H9 (cell line): ENCODE measurements at regions not wholly inside any gene's neighbourhood (a gene's known extent, or its start where the extent isn't known, plus 50 kb on each side); places are given as distances from the start of the nearest gene placed in this dataset.

Source experiments
- DNase-seq: peaks from one replicate; pipeline ENCODE4 v3.0.0-alpha.2; 2017
- H2AFZ ChIP-seq: one replicate; pipeline ENCODE4 v1.6.1; 2013; ENCODE audit warnings: mild to moderate bottlenecking, low read length, control low read depth, moderate library complexity
- H2AK5ac ChIP-seq: 2 replicates; pipeline ENCODE4 v1.6.1; 2013; ENCODE audit warnings: low read length, control low read depth, mixed read lengths; ENCODE audit not compliant: insufficient read length
- H2BK120ac ChIP-seq: one replicate; pipeline ENCODE4 v1.6.1; 2013; ENCODE audit warnings: low read depth, mild to moderate bottlenecking, low read length, control low read depth, inconsistent platforms; ENCODE audit not compliant: poor library complexity, severe bottlenecking
- H2BK12ac ChIP-seq: 2 replicates; pipeline ENCODE4 v1.6.1; 2013; ENCODE audit warnings: low read length, control low read depth, mixed read lengths, low read depth; ENCODE audit not compliant: insufficient read length
- H2BK15ac ChIP-seq: 2 replicates; pipeline ENCODE4 v1.6.1; 2013; ENCODE audit warnings: low read depth, low read length, control low read depth
- H2BK20ac ChIP-seq: one replicate; pipeline ENCODE4 v1.6.1; 2013; ENCODE audit warnings: low read depth, mild to moderate bottlenecking, low read length, control low read depth, inconsistent platforms; ENCODE audit not compliant: poor library complexity, severe bottlenecking
- H2BK5ac ChIP-seq: 2 replicates; pipeline ENCODE4 v1.6.1; 2013; ENCODE audit warnings: low read length, control low read depth, mixed read lengths; ENCODE audit not compliant: insufficient read length
- H3K14ac ChIP-seq: 2 replicates; pipeline ENCODE4 v1.6.1; 2013; ENCODE audit warnings: low read length, control low read depth; ENCODE audit not compliant: insufficient read depth
- H3K18ac ChIP-seq: 2 replicates; pipeline ENCODE4 v1.6.1; 2013; ENCODE audit warnings: low read depth, mild to moderate bottlenecking, mixed read lengths, low read length, control low read depth; ENCODE audit not compliant: insufficient read length
- H3K23ac ChIP-seq: 2 replicates; pipeline ENCODE4 v1.6.1; 2013; ENCODE audit warnings: low read length, control low read depth, mixed read lengths, low read depth; ENCODE audit not compliant: insufficient read length
- H3K23me2 ChIP-seq: 2 replicates; pipeline ENCODE4 v1.6.1; 2013; ENCODE audit warnings: low read depth, mild to moderate bottlenecking, mixed read lengths, low read length, control low read depth; ENCODE audit not compliant: insufficient read length, poor library complexity, severe bottlenecking
- H3K27ac ChIP-seq: 2 replicates; pipeline ENCODE4 v1.5.1; 2013; ENCODE audit warnings: low read length, control low read depth, mixed read lengths, low read depth; ENCODE audit not compliant: insufficient read length
- H3K27me3 ChIP-seq: 2 replicates; pipeline ENCODE4 v1.6.1; 2013; ENCODE audit warnings: low read length, control low read depth, inconsistent platforms; ENCODE audit not compliant: insufficient read depth
- H3K4ac ChIP-seq: 2 replicates; pipeline ENCODE4 v1.6.1; 2013; ENCODE audit warnings: low read depth, mild to moderate bottlenecking, control low read depth, inconsistent platforms, low read length, moderate library complexity
- H3K4me1 ChIP-seq: 2 replicates; pipeline ENCODE4 v1.6.1; 2013; ENCODE audit warnings: low read length, control low read depth, inconsistent platforms; ENCODE audit not compliant: insufficient read depth
- H3K4me2 ChIP-seq: 2 replicates; pipeline ENCODE4 v1.6.1; 2013; ENCODE audit warnings: low read length, control low read depth, mixed read lengths; ENCODE audit not compliant: insufficient read length, insufficient read depth
- H3K56ac ChIP-seq: 2 replicates; pipeline ENCODE4 v1.6.1; 2013; ENCODE audit warnings: low read depth, mild to moderate bottlenecking, mixed read lengths, low read length, control low read depth; ENCODE audit not compliant: insufficient read length
- H3K79me1 ChIP-seq: 2 replicates; pipeline ENCODE4 v1.6.1; 2013; ENCODE audit warnings: low read depth, mild to moderate bottlenecking, moderate library complexity, low read length, control low read depth, inconsistent platforms; ENCODE audit not compliant: insufficient read depth, poor library complexity, severe bottlenecking
- H3K79me2 ChIP-seq: 2 replicates; pipeline ENCODE4 v1.6.1; 2013; ENCODE audit warnings: low read length, control low read depth, inconsistent platforms; ENCODE audit not compliant: insufficient read depth
- H3K9ac ChIP-seq: 2 replicates; pipeline ENCODE4 v1.6.1; 2013; ENCODE audit warnings: low read length, control low read depth, mixed read lengths; ENCODE audit not compliant: insufficient read length; ENCODE audit errors: extremely low read depth
- H3K9me3 ChIP-seq: one replicate; pipeline ENCODE4 v1.6.1; 2013; ENCODE audit warnings: low read depth, low read length, inconsistent platforms; ENCODE audit not compliant: control insufficient read depth
- H3T11ph ChIP-seq: one replicate; pipeline ENCODE4 v1.6.1; 2013; ENCODE audit warnings: mild to moderate bottlenecking, low read length, control low read depth, inconsistent platforms
- H4K20me1 ChIP-seq: one replicate; pipeline ENCODE4 v1.6.1; 2013; ENCODE audit not compliant: control insufficient read depth, insufficient read length, insufficient read depth
- H4K5ac ChIP-seq: 2 replicates; pipeline ENCODE4 v1.6.1; 2013; ENCODE audit warnings: low read depth, mild to moderate bottlenecking, mixed read lengths, low read length, control low read depth; ENCODE audit not compliant: insufficient read length
- H4K8ac ChIP-seq: replicated peaks from 2 replicates; pipeline ENCODE4 v1.6.1; 2013; ENCODE audit warnings: low read length, control low read depth, mixed read lengths, low read depth; ENCODE audit not compliant: insufficient read length
- H4K91ac ChIP-seq: 2 replicates; pipeline ENCODE4 v1.6.1; 2013; ENCODE audit warnings: low read depth, mild to moderate bottlenecking, moderate library complexity, mixed read lengths, low read length, control low read depth; ENCODE audit not compliant: insufficient read length
- H3K27ac Mint-ChIP-seq, 3 experiments: 2 replicates in 2 of 3; 3 replicates in 1 of 3; pipeline ENCODE4 v1.8.0; 2020 to 2021; ENCODE audit warnings: mixed read lengths in 3 of 3, mild to moderate bottlenecking in 1 of 3, moderate library complexity in 1 of 3
- H3K27me3 Mint-ChIP-seq: 2 replicates; pipeline ENCODE4 v1.8.0; 2021; ENCODE audit warnings: low read depth, mild to moderate bottlenecking, moderate library complexity, mixed read lengths
- H3K36me3 Mint-ChIP-seq, 3 experiments: 2 replicates in 2 of 3; 3 replicates in 1 of 3; pipeline ENCODE4 v1.8.0; 2020 to 2021; ENCODE audit warnings: low read depth in 3 of 3, mixed read lengths in 3 of 3; ENCODE audit not compliant: insufficient read depth in 1 of 3
- H3K4me1 Mint-ChIP-seq, 2 experiments: 2 replicates each; pipeline ENCODE4 v1.8.0; 2020; ENCODE audit warnings: mixed read lengths in 2 of 2
- H3K4me3 Mint-ChIP-seq, 2 experiments: 2 replicates in 1 of 2; 3 replicates in 1 of 2; pipeline ENCODE4 v1.8.0; 2020 to 2021; ENCODE audit warnings: mild to moderate bottlenecking in 2 of 2, mixed read lengths in 2 of 2, moderate library complexity in 1 of 2
- H3K9me3 Mint-ChIP-seq, 2 experiments: 2 replicates in 1 of 2; 3 replicates in 1 of 2; pipeline ENCODE4 v1.8.0; 2020; ENCODE audit warnings: mild to moderate bottlenecking in 2 of 2, mixed read lengths in 2 of 2, moderate library complexity in 1 of 2
- CTCF ChIP-seq: fragments of 200-600 bp; sonication (generic); conservative IDR thresholded peaks from 3 replicates; pipeline ENCODE4 v1.8.0; 2021; ENCODE audit warnings: antibody characterized with exemption, mild to moderate bottlenecking
- WGBS: extraction: QIAGEN DNeasy Blood & Tissue Kit; methylation state at CpG from one replicate; pipeline ENCODE4 v1.1.7; 2013; ENCODE audit warnings: missing lambda C conversion rate, low lambda C conversion rate, mixed read lengths; ENCODE audit not compliant: insufficient read length; ENCODE audit errors: extremely low coverage; 5-methylcytosine and 5-hydroxymethylcytosine counted together

GRCh38 chr5:170448221-170448620 is 55.6 kb upstream of the KCNIP1 start:
- Histone ChIP-seq H3K4ac (no peak overlapping the region), H3K14ac (no peak overlapping the region), H3K56ac (no peak overlapping the region), H3K79me2 (no peaks in the 10 kb centered on the region), H3K27me3 (no peaks in the 10 kb centered on the region), H3K27ac (no peak overlapping the region), H3K18ac (no peak overlapping the region), H4K91ac (no peak overlapping the region), H3K9ac (no peak overlapping the region), H2BK120ac (no peak overlapping the region), H4K20me1 (no peaks in the 10 kb centered on the region), H3K23ac (no peak overlapping the region), H2AK5ac (no peak overlapping the region), H2BK20ac (no peak overlapping the region), H3K4me2 (no peak overlapping the region), H3T11ph (no peak overlapping the region), H3K23me2 (no peaks in the 10 kb centered on the region), H3K9me3 (no peaks in the 10 kb centered on the region), H2BK12ac (no peak overlapping the region), H3K79me1 (no peaks in the 10 kb centered on the region), H2AFZ (no peak overlapping the region), H4K8ac (no peak overlapping the region), H2BK15ac (no peak overlapping the region), H4K5ac (no peak overlapping the region), H3K4me1 (no peaks in the 10 kb centered on the region), H2BK5ac (no peak overlapping the region)
- Mint-ChIP-seq H3K27ac (no peak overlapping the region), H3K27me3 (peaks cover 10% of the 10 kb centered on the region; the same call in 1 of the 2 replicates), H3K9me3 (peaks cover 19% of the 10 kb centered on the region in 2 experiments), H3K36me3 (peaks cover 4 to 10% (median 9%) of the 10 kb centered on the region in 3 experiments; a peak in 5 of 7 replicates), H3K4me1 (peaks cover 19 to 25% of the 10 kb centered on the region in 2 experiments), H3K4me3 (no peak overlapping the region)
- WGBS, result no CpG with 5 or more reads among the region's 3 CpGs
- TF ChIP-seq CTCF, result no peak
- peak; percentile 11 for DNase-seq
